K562 (cell line): ENCODE measurements at regions not wholly inside any gene's neighbourhood (a gene's known extent, or its start where the extent isn't known, plus 50 kb on each side); places are given as distances from the start of the nearest gene placed in this dataset.

ENCODE experiments used
- ATAC-seq: fragments of 200-7000 bp; cut with Tn5 transposase; 3 replicates; pipeline ENCODE4 v1.9.1; 2020; ENCODE audit warnings: moderate library complexity
- BruUV-seq: library from RNA; stranded (reverse); fragments of 400-500 nt; replicated peaks from 2 replicates; lab custom pipeline; 2021; lab: Mats Ljungman, UMichigan
- CTCF ChIA-PET: fragments of 300-600 bp; formaldehyde crosslinking; extraction: SDS; loops from one replicate; lab custom pipeline; 2021; ENCODE audit warnings: low intra/inter-chr PET ratio; lab: Yijun Ruan, JAX
- POLR2A ChIA-PET: fragments of 300-600, 350-650 bp; sonication (Branson Sonifier 250); formaldehyde crosslinking; extraction: SDS; loops from one replicate; lab custom pipeline; 2021; ENCODE audit warnings: antibody characterized with exemption, inconsistent platforms; lab: Yijun Ruan, JAX
- DNase-seq, 4 experiments: peaks; one replicate each; pipeline versions ENCODE4 v3.0.0 to v3.0.0-alpha.2; 2011 to 2018; ENCODE audit warnings: low spot score in 3 of 4, mixed read lengths in 3 of 4; ENCODE audit errors: extremely low read depth in 1 of 4
- FAIRE-seq: peaks from 2 replicates; lab custom pipeline; 2011; peaks lifted over from hg19 to GRCh38; lab: Jason Lieb, UNC
- H2AFZ ChIP-seq: 2 replicates; pipeline ENCODE4 v1.6.0; 2011; ENCODE audit warnings: low read depth, low read length, control low read depth, inconsistent platforms
- H3K27ac ChIP-seq: fragments of 200-600 bp; 3 replicates; pipeline ENCODE4 v1.8.0; 2011; ENCODE audit warnings: low read depth, mild to moderate bottlenecking, control low read depth, inconsistent platforms, low read length, moderate library complexity, mixed read lengths; ENCODE audit errors: extremely low read depth
- H3K27me3 ChIP-seq, 2 experiments: fragments of 300-600 bp in 1 of 2; 2 replicates in 1 of 2; 3 replicates in 1 of 2; pipeline versions ENCODE4 v1.6.0 to v1.8.0; 2011; ENCODE audit warnings: inconsistent platforms in 2 of 2, low read length in 2 of 2, mild to moderate bottlenecking in 1 of 2, mixed read lengths in 1 of 2, moderate library complexity in 1 of 2; ENCODE audit not compliant: control insufficient read depth in 2 of 2, insufficient read depth in 2 of 2
- H3K36me3 ChIP-seq: fragments of 300-600 bp; 3 replicates; pipeline ENCODE4 v1.8.0; 2011; ENCODE audit warnings: mild to moderate bottlenecking, low read length, inconsistent platforms; ENCODE audit not compliant: control insufficient read depth, insufficient read depth
- H3K4me1 ChIP-seq, 2 experiments: fragments of 200-600 bp in 1 of 2; replicated peaks in 1 of 2; 2 replicates in 1 of 2; 3 replicates in 1 of 2; pipeline versions ENCODE4 v1.5.1 to v1.8.0; 2011; ENCODE audit warnings: inconsistent platforms in 2 of 2, low read length in 2 of 2, mild to moderate bottlenecking in 1 of 2, mixed read lengths in 1 of 2, moderate library complexity in 1 of 2; ENCODE audit not compliant: control insufficient read depth in 2 of 2, insufficient read depth in 2 of 2
- H3K4me2 ChIP-seq: 2 replicates; pipeline ENCODE4 v1.6.1; 2011; ENCODE audit warnings: low read length, control low read depth, inconsistent platforms, mixed read lengths; ENCODE audit not compliant: insufficient read depth
- H3K4me3 ChIP-seq: fragments of 200-600 bp; sonication (generic), shearing (Covaris generic); 2 replicates; pipeline ENCODE4 v1.5.1; 2016; ENCODE audit warnings: control low read depth, inconsistent platforms
- H3K79me2 ChIP-seq: fragments of 200-600 bp; 3 replicates; pipeline ENCODE4 v1.8.0; 2011; ENCODE audit warnings: low read length, inconsistent platforms; ENCODE audit not compliant: control insufficient read depth, insufficient read depth
- H3K9ac ChIP-seq, 2 experiments: 2 replicates each; pipeline versions ENCODE4 v1.6.0 to v1.6.1; 2011; ENCODE audit warnings: low read depth in 2 of 2, low read length in 2 of 2, control low read depth in 1 of 2, inconsistent platforms in 1 of 2, mild to moderate bottlenecking in 1 of 2, mixed read lengths in 1 of 2; ENCODE audit not compliant: insufficient read depth in 1 of 2
- H3K9me1 ChIP-seq: one replicate; pipeline ENCODE4 v1.6.0; 2011; ENCODE audit warnings: inconsistent platforms, mild to moderate bottlenecking, low read length, moderate library complexity; ENCODE audit not compliant: control insufficient read depth, insufficient read depth
- H3K9me3 ChIP-seq: replicated peaks from 2 replicates; pipeline ENCODE4 v1.5.1; 2011; ENCODE audit warnings: low read depth, low read length, inconsistent platforms; ENCODE audit not compliant: control insufficient read depth, insufficient read depth
- H4K20me1 ChIP-seq: replicated peaks from 2 replicates; pipeline ENCODE4 v1.6.1; 2011; ENCODE audit warnings: low read length, inconsistent platforms, mixed read lengths; ENCODE audit not compliant: control insufficient read depth, insufficient read depth
- CTCF ChIP-seq, 3 experiments: IDR thresholded peaks in 2 of 3; conservative IDR thresholded peaks in 1 of 3; 2 replicates each; pipeline ENCODE4 v1.5.1; 2011 to 2012; ENCODE audit warnings: low read length in 3 of 3, mild to moderate bottlenecking in 3 of 3, control low read depth in 2 of 3, improper control_type of control experiment in 1 of 3, inconsistent platforms in 1 of 3, low read depth in 1 of 3, mixed read lengths in 1 of 3, moderate library complexity in 1 of 3; ENCODE audit not compliant: insufficient read depth in 2 of 3
- FOXK2 ChIP-seq, 2 experiments: fragments of 450-650 bp; IDR thresholded peaks in 1 of 2; conservative IDR thresholded peaks in 1 of 2; 2 replicates each; pipeline ENCODE4 v1.6.1; 2016; ENCODE audit warnings: low read depth in 2 of 2, mild to moderate bottlenecking in 1 of 2
- PHF20 ChIP-seq: fragments of 450-650 bp; IDR thresholded peaks from 2 replicates; pipeline ENCODE4 v1.6.1; 2018; ENCODE audit not compliant: partially characterized antibody
- TCF3 ChIP-seq: sonication (generic); formaldehyde crosslinking; IDR thresholded peaks from 2 replicates; pipeline ENCODE4 v1.4.0; 2020; ENCODE audit warnings: mild to moderate bottlenecking, missing genetic modification reagents
- THRAP3 ChIP-seq: fragments of 450-650 bp; IDR thresholded peaks from 2 replicates; pipeline ENCODE4 v1.6.1; 2016; ENCODE audit warnings: mild to moderate bottlenecking, inconsistent platforms, borderline replicate concordance
- WGBS: fragments of 100-300 bp; shearing (Covaris generic); methylation state at CpG from one replicate; pipeline ENCODE4 v1.1.6; 2016; ENCODE audit warnings: low coverage, mixed read lengths; ENCODE audit not compliant: insufficient coverage; ENCODE audit errors: missing lambda C conversion rate; 5-methylcytosine and 5-hydroxymethylcytosine counted together
- in situ Hi-C: fragments of 300-500 bp; cut with MboI; formaldehyde crosslinking; loops from 4 replicates; pipeline ENCODE4 v1.15.0; 2018; ENCODE audit warnings: inconsistent platforms, mixed read lengths
- intact Hi-C: fragments of 100-400 bp; cut with micrococcal nuclease; formaldehyde crosslinking; loops from 2 replicates; pipeline ENCODE4 v1.14.2; 2022

- H3K36me3 ChIP-seq: no peaks in the 10 kb centered on the region
- peak in 3 of 4 experiments; percentile 9 to 10 (median 10) for DNase-seq
- CTCF ChIA-PET: no interaction called here
Measured at GRCh38 chr17:55883149-55883548, 132.3 kb downstream of the PCTP start.

More at GRCh38 chr17:55883149-55883548, 132.3 kb downstream of the PCTP start:
- no peak for FAIRE-seq
- Histone ChIP-seq H3K27ac (no peak overlapping the region), H3K9me1 (no peaks in the 10 kb centered on the region), H2AFZ (0 out of 2 replicates have a peak overlapping the region, but pooled peaks have one; percentile 26), H3K4me1 (no peaks in the 10 kb centered on the region), H3K9ac (no peak overlapping the region), H3K9me3 (no peaks in the 10 kb centered on the region), H4K20me1 (no peaks in the 10 kb centered on the region), H3K79me2 (no peaks in the 10 kb centered on the region), H3K27me3 (no peaks in the 10 kb centered on the region), H3K4me3 (no peak overlapping the region), H3K4me2 (0 out of 2 replicates have a peak overlapping the region, but pooled peaks have one; percentile 14)
- TF ChIP-seq CTCF (IDR thresholded peaks at IDR 0.05 in 2 of 3, conservative IDR thresholded peaks at IDR 0.05 in 1 of 3; ENCODE audit: insufficient read depth in 2 of 3, low read depth in 1 of 3, low read length in 3 of 3) (0 out of 6 replicates have a peak, but pooled peaks of 2 of the 3 experiments have one; percentile 23 to 28), TCF3 (CRISPR knock-in tag) (no peak), THRAP3 (no peak), FOXK2 (conservative IDR thresholded peaks at IDR 0.05 in 1 of 2, IDR thresholded peaks at IDR 0.05 in 1 of 2; ENCODE audit: low read depth in 2 of 2) (no peak), PHF20 (no peak)
- POLR2A ChIA-PET: interaction anchor here (0.7 kb wide), 1 partner anchor 151 kb away, joined by 3 read pairs; no protein-coding TSS in a partner anchor
- BruUV-seq: no TSS peak
- peak; percentile 84 for ATAC-seq
- 33% methylated on average over 1 of the region's 1 CpG for WGBS
- intact Hi-C loops: no loop called here
- in situ Hi-C loops: no loop called here
